Suprapubic skin (tissue), 3 donors: ENCODE measurements at regions not wholly inside any gene's neighbourhood (a gene's known extent, or its start where the extent isn't known, plus 50 kb on each side); places are given as distances from the start of the nearest gene placed in this dataset.

Experiments
- CTCF ChIP-seq, 2 donors: fragments of 200-600 bp in 1 of 2; fragments of 450-650 bp in 1 of 2; sonication (generic) in 1 of 2; IDR thresholded peaks; one replicate each; pipeline ENCODE4 v1.5.1; 2016 to 2019; ENCODE audit warnings: antibody characterized with exemption in 2 of 2, mild to moderate bottlenecking in 1 of 2, moderate library complexity in 1 of 2
- POLR2A ChIP-seq, 2 donors: fragments of 450-650 bp; IDR thresholded peaks; one replicate each; pipeline ENCODE4 v1.6.1; 2017; ENCODE audit warnings: antibody characterized with exemption in 2 of 2, mild to moderate bottlenecking in 2 of 2, moderate library complexity in 2 of 2

GRCh38 chr7:137127058-137127457 lies 216.5 kb downstream of the PTN start:
- no peak for TF ChIP-seq CTCF (IDR thresholded peaks at IDR 0.05)
- no peak for TF ChIP-seq POLR2A (IDR thresholded peaks at IDR 0.05)
